Mucosa of rectum (tissue), 2 donors: ENCODE measurements at regions not wholly inside any gene's neighbourhood (a gene's known extent, or its start where the extent isn't known, plus 50 kb on each side); places are given as distances from the start of the nearest gene placed in this dataset.

Experiments used
- H3K27ac ChIP-seq, 2 donors: one replicate each; pipeline ENCODE4 v1.7.0; 2013; ENCODE audit warnings: inconsistent platforms in 2 of 2, low read depth in 2 of 2, low read length in 2 of 2
- H3K27me3 ChIP-seq, 2 donors: one replicate each; pipeline ENCODE4 v1.7.0; 2013; ENCODE audit warnings: low read length in 2 of 2; ENCODE audit not compliant: control insufficient read depth in 2 of 2, insufficient read depth in 2 of 2
- H3K36me3 ChIP-seq, 2 donors: one replicate each; pipeline ENCODE4 v1.7.0; 2013; ENCODE audit warnings: low read length in 2 of 2; ENCODE audit not compliant: control insufficient read depth in 2 of 2, insufficient read depth in 2 of 2
- H3K4me1 ChIP-seq, 2 donors: one replicate each; pipeline ENCODE4 v1.7.0; 2013; ENCODE audit warnings: low read length in 2 of 2, mild to moderate bottlenecking in 1 of 2; ENCODE audit not compliant: control insufficient read depth in 2 of 2, insufficient read depth in 2 of 2
- H3K4me3 ChIP-seq, 2 donors: one replicate each; pipeline ENCODE4 v1.7.0; 2013; ENCODE audit warnings: low read length in 2 of 2
- H3K9ac ChIP-seq, 2 donors: one replicate each; pipeline ENCODE4 v1.7.0; 2013; ENCODE audit warnings: low read length in 2 of 2, low read depth in 1 of 2, mild to moderate bottlenecking in 1 of 2
- H3K9me3 ChIP-seq, 2 donors: one replicate each; pipeline ENCODE4 v1.7.0; 2013; ENCODE audit warnings: low read length in 2 of 2; ENCODE audit not compliant: control insufficient read depth in 2 of 2
- donor health status: healthy.
- donor health status: Normal muscosa, but diverticular disease.

DNA sequence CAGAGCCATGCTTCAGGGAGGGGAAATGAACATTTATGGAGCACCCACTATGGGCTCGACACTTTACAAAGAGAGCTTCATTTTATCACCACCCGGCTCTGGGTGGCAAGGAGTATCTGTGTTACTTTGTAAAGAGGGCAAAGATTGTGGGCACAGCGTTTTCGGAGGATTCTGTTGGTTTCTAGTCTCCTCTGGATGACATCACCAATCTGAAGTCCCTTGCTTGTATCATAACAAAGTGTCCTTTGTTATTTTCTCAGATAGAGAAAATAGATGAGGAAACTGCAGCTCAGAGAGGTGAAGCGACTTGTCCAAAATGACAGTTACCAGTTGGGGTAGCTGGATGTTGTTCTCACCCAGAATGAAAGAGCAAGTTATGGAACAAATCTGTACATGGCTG, 162.8 kb downstream of the GLI2 start:
- Histone ChIP-seq H3K27ac (no peak overlapping the region), H3K4me1 (no peaks in the 10 kb centered on the region), H3K9me3 (no peaks in the 10 kb centered on the region), H3K4me3 (no peak overlapping the region), H3K9ac (no peak overlapping the region), H3K27me3 (peaks cover 2 to 3% of the 10 kb centered on the region in 2 donors), H3K36me3 (no peaks in the 10 kb centered on the region)

GRCh38 chr2:120898961-120899750, 163.5 kb downstream of the GLI2 start:
- H3K4me3 ChIP-seq, result no peak overlapping the region
- no peaks in the 10 kb centered on the region for H3K36me3 ChIP-seq
- H3K9ac ChIP-seq, result no peak overlapping the region
- peaks cover 2 to 3% of the 10 kb centered on the region in 2 donors for H3K27me3 ChIP-seq
- no peak overlapping the region for H3K27ac ChIP-seq
- H3K4me1 ChIP-seq, result no peaks in the 10 kb centered on the region
- H3K9me3 ChIP-seq, result no peaks in the 10 kb centered on the region

- no peak overlapping the region for H3K27ac ChIP-seq
- H3K4me3 ChIP-seq, result no peak overlapping the region
- H3K27me3 ChIP-seq, result peaks cover 2 to 3% of the 10 kb centered on the region in 2 donors
- no peaks in the 10 kb centered on the region for H3K4me1 ChIP-seq
- no peaks in the 10 kb centered on the region for H3K9me3 ChIP-seq
- H3K36me3 ChIP-seq, result no peaks in the 10 kb centered on the region
- no peak overlapping the region for H3K9ac ChIP-seq
Measured at GRCh38 chr2:120899771-120900170, 164.1 kb downstream of the GLI2 start.

DNA sequence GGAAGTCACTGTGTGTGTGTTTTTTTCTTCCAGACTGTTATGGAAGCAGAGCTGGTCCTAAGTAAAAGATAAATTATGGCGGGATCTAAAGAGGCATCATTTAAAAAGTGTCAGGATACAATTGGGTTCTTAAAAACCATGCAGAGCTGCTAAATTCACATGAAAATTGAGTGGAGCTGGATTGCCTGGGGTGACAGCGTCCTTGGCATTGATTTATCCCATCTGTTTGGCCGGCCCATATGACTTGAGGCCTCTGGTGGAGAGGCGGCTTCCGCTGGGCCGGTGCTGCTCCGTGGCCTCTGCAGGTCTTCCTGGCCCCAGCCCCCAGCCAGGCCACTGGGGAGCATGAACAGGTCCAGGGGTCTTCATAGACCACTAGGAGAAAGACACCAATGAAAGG, 165.5 kb downstream of the GLI2 start:
- Histone ChIP-seq H3K4me1 (no peaks in the 10 kb centered on the region), H3K9ac (no peak overlapping the region), H3K27me3 (peaks cover 2 to 3% of the 10 kb centered on the region in 2 donors), H3K27ac (no peak overlapping the region), H3K9me3 (no peaks in the 10 kb centered on the region), H3K4me3 (no peak overlapping the region), H3K36me3 (no peaks in the 10 kb centered on the region)

GRCh38 chr2:120902592-120902991, 166.9 kb downstream of the GLI2 start:
- H3K36me3 ChIP-seq, result no peaks in the 10 kb centered on the region
- no peak overlapping the region for H3K27ac ChIP-seq
- H3K9me3 ChIP-seq, result no peaks in the 10 kb centered on the region
- H3K27me3 ChIP-seq, result peaks cover 2 to 3% of the 10 kb centered on the region in 2 donors
- no peaks in the 10 kb centered on the region for H3K4me1 ChIP-seq
- H3K9ac ChIP-seq, result no peak overlapping the region
- no peak overlapping the region for H3K4me3 ChIP-seq

DNA sequence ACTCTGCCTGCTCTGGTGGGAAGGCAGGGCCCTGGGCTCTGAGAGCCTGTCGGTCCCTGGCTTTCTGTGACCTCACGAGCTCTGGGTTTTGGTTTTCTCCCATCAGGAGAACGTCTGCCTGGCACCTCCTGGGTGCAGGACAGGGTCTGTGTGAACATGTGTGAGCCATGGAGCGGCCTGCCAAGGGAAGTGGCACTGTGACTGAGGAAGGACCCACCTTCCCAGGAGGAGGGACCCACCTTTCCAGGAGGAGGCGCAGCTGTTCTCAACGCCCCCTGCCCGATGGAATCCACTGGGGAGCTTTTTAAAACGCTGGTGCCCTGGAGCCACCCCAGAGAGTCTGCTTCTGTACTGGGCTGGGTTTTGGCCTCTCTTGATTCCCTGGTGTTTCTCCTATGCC, 168.7 kb downstream of the GLI2 start:
- Histone ChIP-seq H3K9me3 (no peaks in the 10 kb centered on the region), H3K4me3 (no peak overlapping the region), H3K9ac (no peak overlapping the region), H3K36me3 (no peaks in the 10 kb centered on the region), H3K27ac (no peak overlapping the region), H3K4me1 (no peaks in the 10 kb centered on the region), H3K27me3 (peaks cover 0 to 2% of the 10 kb centered on the region in 2 donors)

- no peak overlapping the region for H3K27ac ChIP-seq
- no peak overlapping the region for H3K9ac ChIP-seq
- no peaks in the 10 kb centered on the region for H3K27me3 ChIP-seq
- H3K36me3 ChIP-seq, result no peaks in the 10 kb centered on the region
- no peak overlapping the region for H3K4me3 ChIP-seq
- H3K4me1 ChIP-seq, result no peaks in the 10 kb centered on the region
- no peaks in the 10 kb centered on the region for H3K9me3 ChIP-seq
Measured at GRCh38 chr2:120904830-120905234, 169.2 kb downstream of the GLI2 start.

- H3K9ac ChIP-seq, result no peak overlapping the region
Measured at GRCh38 chr2:120905298-120905697, 169.6 kb downstream of the GLI2 start.

DNA sequence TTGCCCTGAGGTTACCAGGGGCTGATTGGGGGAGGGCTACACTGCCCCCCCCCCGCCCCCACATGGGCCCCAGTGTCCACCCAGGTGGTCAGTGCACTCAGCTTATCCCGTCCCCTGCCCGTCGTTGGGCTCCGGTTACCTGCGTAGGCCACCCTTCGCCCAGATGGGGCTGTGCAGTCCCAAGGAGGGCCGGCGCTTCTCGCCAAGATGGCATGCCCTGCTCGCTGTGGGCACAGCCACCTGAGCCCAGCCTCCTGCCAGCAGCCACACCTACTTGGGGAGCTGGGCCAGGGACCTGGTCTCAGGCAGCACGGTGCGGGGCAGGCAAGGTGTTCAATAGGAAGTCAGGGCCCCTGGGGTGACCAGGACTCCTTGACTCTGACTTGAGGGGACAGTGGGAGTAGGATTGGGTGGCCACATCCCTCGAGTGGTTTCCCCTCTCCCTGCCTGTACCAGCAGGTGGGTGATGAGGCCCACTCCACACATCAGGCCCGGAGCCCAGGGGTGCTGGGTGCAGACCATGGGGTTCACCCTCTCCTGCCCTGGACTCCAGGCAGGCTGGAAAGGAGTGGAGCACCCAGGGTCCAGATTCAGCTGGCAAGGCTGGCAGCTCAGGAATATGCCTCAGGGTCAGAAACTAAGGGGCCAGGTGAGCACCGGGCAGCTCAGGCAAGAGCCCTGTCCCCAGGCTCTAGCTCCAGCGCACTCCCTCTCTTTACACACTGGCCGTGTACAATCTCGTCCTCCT, 170.3 kb downstream of the GLI2 start:
- Histone ChIP-seq H3K9me3 (no peaks in the 10 kb centered on the region), H3K27ac (no peak overlapping the region), H3K4me1 (peaks cover 0 to 4% of the 10 kb centered on the region in 2 donors), H3K9ac (no peak overlapping the region), H3K36me3 (no peaks in the 10 kb centered on the region), H3K4me3 (no peak overlapping the region), H3K27me3 (no peaks in the 10 kb centered on the region)

More at GRCh38 chr2:120905298-120905697, 169.6 kb downstream of the GLI2 start:
- Histone ChIP-seq H3K27me3 (no peaks in the 10 kb centered on the region), H3K36me3 (no peaks in the 10 kb centered on the region), H3K9me3 (no peaks in the 10 kb centered on the region), H3K4me1 (no peaks in the 10 kb centered on the region), H3K4me3 (no peak overlapping the region), H3K27ac (no peak overlapping the region)

DNA sequence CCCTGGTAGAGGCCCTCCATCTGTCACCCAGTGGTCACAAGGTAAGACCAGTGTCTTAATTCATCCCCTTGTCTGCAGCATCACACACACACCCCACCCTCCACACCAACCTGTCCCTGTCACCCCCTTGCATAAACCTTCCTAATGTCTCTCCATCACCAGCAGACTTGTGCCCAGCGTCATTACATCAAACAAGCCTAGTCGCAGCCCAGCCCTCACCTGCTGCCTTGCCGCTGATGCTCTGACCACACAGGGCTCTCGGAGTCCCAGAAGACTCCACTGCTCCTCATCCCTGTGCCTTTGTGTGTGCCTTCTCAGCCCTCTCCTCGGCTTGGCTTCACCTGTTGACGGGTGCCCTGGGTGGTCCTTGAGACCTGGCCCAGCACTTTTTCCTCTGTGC, 171.2 kb downstream of the GLI2 start:
- Histone ChIP-seq H3K27me3 (no peaks in the 10 kb centered on the region), H3K4me1 (peaks cover 0 to 9% of the 10 kb centered on the region in 2 donors), H3K9me3 (no peaks in the 10 kb centered on the region), H3K9ac (no peak overlapping the region), H3K27ac (no peak overlapping the region), H3K36me3 (no peaks in the 10 kb centered on the region), H3K4me3 (no peak overlapping the region)
